ENCODE measurements at regions not wholly inside any gene's neighbourhood (a gene's known extent, or its start where the extent isn't known, plus 50 kb on each side); places are given as distances from the start of the nearest gene placed in this dataset.

DNA sequence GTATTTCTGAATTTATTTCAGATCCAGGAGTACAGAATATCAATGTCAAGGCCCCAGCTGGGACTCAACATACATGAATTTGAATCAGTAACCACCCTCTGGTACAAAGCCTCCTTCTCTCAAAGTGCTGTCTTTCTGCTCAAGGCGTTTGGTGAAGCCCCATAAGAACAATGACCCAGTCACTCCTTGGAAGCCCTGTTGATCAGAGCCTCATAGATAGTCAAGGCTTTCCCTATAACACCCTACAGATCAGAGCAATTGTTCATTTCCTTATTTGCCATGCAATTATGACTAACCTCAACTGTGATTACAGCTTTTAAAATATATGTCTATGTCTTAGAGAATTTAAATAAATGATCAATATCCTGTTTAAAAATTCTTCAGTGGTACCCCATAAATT is 159.1 kb upstream of the CREB1 start:
- TF ChIP-seq, protein P1, sequence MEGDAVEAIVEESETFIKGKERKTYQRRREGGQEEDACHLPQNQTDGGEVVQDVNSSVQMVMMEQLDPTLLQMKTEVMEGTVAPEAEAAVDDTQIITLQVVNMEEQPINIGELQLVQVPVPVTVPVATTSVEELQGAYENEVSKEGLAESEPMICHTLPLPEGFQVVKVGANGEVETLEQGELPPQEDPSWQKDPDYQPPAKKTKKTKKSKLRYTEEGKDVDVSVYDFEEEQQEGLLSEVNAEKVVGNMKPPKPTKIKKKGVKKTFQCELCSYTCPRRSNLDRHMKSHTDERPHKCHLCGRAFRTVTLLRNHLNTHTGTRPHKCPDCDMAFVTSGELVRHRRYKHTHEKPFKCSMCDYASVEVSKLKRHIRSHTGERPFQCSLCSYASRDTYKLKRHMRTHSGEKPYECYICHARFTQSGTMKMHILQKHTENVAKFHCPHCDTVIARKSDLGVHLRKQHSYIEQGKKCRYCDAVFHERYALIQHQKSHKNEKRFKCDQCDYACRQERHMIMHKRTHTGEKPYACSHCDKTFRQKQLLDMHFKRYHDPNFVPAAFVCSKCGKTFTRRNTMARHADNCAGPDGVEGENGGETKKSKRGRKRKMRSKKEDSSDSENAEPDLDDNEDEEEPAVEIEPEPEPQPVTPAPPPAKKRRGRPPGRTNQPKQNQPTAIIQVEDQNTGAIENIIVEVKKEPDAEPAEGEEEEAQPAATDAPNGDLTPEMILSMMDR (IDR thresholded peaks at IDR 0.05 in 2 of 3, conservative IDR thresholded peaks at IDR 0.05 in 1 of 3; ENCODE audit: insufficient read depth in 2 of 3, low read depth in 1 of 3, low read length in 3 of 3), result no peak
- TF ChIP-seq ESRRA (IDR thresholded peaks at IDR 0.05; ENCODE audit: borderline replicate concordance, low read depth), result no peak
- no peak for TF ChIP-seq SPI1 (IDR thresholded peaks at IDR 0.05; ENCODE audit: borderline replicate concordance, low read depth, low read length)
- TF ChIP-seq PCBP1 (IDR thresholded peaks at IDR 0.05; ENCODE audit: low read depth, low read length, poor library complexity, severe bottlenecking), result no peak
- TF ChIP-seq, protein P2, sequence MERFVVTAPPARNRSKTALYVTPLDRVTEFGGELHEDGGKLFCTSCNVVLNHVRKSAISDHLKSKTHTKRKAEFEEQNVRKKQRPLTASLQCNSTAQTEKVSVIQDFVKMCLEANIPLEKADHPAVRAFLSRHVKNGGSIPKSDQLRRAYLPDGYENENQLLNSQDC (CRISPR knock-in tag; IDR thresholded peaks at IDR 0.05), result no peak
- TF ChIP-seq, protein P3, sequence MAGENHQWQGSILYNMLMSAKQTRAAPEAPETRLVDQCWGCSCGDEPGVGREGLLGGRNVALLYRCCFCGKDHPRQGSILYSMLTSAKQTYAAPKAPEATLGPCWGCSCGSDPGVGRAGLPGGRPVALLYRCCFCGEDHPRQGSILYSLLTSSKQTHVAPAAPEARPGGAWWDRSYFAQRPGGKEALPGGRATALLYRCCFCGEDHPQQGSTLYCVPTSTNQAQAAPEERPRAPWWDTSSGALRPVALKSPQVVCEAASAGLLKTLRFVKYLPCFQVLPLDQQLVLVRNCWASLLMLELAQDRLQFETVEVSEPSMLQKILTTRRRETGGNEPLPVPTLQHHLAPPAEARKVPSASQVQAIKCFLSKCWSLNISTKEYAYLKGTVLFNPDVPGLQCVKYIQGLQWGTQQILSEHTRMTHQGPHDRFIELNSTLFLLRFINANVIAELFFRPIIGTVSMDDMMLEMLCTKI (IDR thresholded peaks at IDR 0.05; ENCODE audit: partially characterized antibody), result no peak
- TF ChIP-seq EGR1 (conservative IDR thresholded peaks at IDR 0.05), result no peak
- TF ChIP-seq XRCC3 (IDR thresholded peaks at IDR 0.05), result no peak
- TF ChIP-seq TGIF2 (CRISPR knock-in tag; IDR thresholded peaks at IDR 0.05), result no peak
- TF ChIP-seq FIP1L1 (IDR thresholded peaks at IDR 0.05; ENCODE audit: low read depth, low read length, poor library complexity, severe bottlenecking), result no peak
- TF ChIP-seq EP300 (IDR thresholded peaks at IDR 0.05; ENCODE audit: low read length), result no peak

All from K562 (cell line).